ENCODE measurements at regions not wholly inside any gene's neighbourhood (a gene's known extent, or its start where the extent isn't known, plus 50 kb on each side); places are given as distances from the start of the nearest gene placed in this dataset.

DNA sequence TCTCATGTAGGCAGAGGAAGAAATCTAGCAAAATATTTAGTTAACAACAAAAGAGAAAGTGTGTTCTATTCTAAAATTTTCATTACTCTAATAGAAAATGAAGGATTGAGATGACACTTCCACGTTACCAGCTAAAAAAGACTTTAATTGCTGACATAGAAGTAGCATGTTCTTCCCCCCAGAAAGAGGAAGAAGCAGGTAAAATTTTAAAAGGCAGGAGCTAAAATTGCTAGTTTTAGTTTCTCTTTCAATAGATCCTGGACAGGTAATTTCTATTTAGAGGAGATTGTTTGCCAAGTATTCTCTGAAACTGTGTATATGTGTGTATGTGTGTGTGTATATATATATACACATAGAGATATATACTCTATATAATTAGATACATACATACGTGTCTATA, 248.1 kb upstream of the FMN2 start:
- TF ChIP-seq POLR2A (IDR thresholded peaks at IDR 0.05), result no peak
- TF ChIP-seq, protein P1, sequence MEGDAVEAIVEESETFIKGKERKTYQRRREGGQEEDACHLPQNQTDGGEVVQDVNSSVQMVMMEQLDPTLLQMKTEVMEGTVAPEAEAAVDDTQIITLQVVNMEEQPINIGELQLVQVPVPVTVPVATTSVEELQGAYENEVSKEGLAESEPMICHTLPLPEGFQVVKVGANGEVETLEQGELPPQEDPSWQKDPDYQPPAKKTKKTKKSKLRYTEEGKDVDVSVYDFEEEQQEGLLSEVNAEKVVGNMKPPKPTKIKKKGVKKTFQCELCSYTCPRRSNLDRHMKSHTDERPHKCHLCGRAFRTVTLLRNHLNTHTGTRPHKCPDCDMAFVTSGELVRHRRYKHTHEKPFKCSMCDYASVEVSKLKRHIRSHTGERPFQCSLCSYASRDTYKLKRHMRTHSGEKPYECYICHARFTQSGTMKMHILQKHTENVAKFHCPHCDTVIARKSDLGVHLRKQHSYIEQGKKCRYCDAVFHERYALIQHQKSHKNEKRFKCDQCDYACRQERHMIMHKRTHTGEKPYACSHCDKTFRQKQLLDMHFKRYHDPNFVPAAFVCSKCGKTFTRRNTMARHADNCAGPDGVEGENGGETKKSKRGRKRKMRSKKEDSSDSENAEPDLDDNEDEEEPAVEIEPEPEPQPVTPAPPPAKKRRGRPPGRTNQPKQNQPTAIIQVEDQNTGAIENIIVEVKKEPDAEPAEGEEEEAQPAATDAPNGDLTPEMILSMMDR (IDR thresholded peaks at IDR 0.05), result no peak
- no peak for TF ChIP-seq POLR2AphosphoS5 (IDR thresholded peaks at IDR 0.05)
- no peak for TF ChIP-seq EP300 (IDR thresholded peaks at IDR 0.05)
- no peak for ATAC-seq
- H3K4me3 ChIP-seq, result no peak overlapping the region
- H3K27me3 ChIP-seq, result no peaks in the 10 kb centered on the region
- WGBS, 2 donors (ENCODE audit: low coverage in 1 of 2), result 68 to 83% methylated on average over 2 of the region's 2 CpGs
- no peaks in the 10 kb centered on the region for H3K4me1 ChIP-seq
- H3K36me3 ChIP-seq, result no peaks in the 10 kb centered on the region
- no peak overlapping the region for H3K27ac ChIP-seq
- H3K9me3 ChIP-seq, result no peaks in the 10 kb centered on the region

DNA sequence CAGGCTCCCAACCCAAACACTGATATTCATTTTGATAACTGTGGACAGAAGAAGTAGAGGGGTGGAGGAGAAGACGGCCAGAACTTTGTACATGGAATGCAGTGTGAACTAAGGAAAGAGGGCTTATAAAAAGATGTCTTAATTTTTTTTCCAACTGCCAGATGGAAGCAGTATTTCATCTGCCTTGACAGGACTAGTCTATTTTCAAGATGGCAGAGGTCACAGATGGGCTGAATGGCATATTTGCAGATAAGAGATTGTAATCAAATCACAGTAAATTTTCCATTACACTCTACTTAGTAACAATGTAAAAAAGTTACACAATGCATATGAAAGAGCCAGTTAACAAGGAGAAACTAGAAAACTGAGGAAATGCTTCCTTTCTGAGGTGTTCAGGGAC, 246.8 kb upstream of the FMN2 start:
- TF ChIP-seq POLR2A (IDR thresholded peaks at IDR 0.05), result no peak
- TF ChIP-seq POLR2AphosphoS5 (IDR thresholded peaks at IDR 0.05), result no peak
- no peak for TF ChIP-seq EP300 (IDR thresholded peaks at IDR 0.05)
- TF ChIP-seq, protein P1 (IDR thresholded peaks at IDR 0.05), result no peak
- Histone ChIP-seq H3K4me3 (no peak overlapping the region), H3K36me3 (no peaks in the 10 kb centered on the region), H3K4me1 (no peaks in the 10 kb centered on the region), H3K27ac (no peak overlapping the region), H3K9me3 (no peaks in the 10 kb centered on the region), H3K27me3 (no peaks in the 10 kb centered on the region)
- WGBS, 2 donors (ENCODE audit: low coverage in 1 of 2), result 55 to 67% methylated on average over 1 of the region's 1 CpG
- ATAC-seq, result no peak

DNA sequence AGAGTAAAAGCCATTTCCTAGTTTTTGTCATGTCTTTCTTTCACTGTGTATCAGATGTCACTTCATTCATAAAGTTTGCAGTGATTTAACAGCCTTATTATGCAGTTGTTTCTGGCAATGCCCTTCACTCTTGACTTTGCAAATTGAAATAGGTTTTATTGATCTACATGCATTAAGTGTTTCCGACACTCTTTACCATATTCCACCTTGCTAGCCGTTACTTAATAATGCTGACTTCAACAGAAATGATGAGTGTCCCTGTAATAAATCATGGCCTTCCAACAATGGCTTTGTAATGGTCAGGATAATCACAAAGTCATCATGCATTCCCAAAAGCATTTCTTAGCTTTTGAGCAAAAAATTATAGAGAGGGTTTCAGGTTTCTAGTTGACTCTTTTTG, 236.8 kb upstream of the FMN2 start:
- H3K27me3 ChIP-seq, result no peaks in the 10 kb centered on the region
- 93 to 100% methylated on average over 2 of the region's 2 CpGs for WGBS, 2 donors (ENCODE audit: low coverage in 1 of 2)
- TF ChIP-seq POLR2A (IDR thresholded peaks at IDR 0.05) (no peak), EP300 (IDR thresholded peaks at IDR 0.05) (no peak), POLR2AphosphoS5 (IDR thresholded peaks at IDR 0.05) (no peak)
- TF ChIP-seq, protein P1 (IDR thresholded peaks at IDR 0.05), result no peak

DNA sequence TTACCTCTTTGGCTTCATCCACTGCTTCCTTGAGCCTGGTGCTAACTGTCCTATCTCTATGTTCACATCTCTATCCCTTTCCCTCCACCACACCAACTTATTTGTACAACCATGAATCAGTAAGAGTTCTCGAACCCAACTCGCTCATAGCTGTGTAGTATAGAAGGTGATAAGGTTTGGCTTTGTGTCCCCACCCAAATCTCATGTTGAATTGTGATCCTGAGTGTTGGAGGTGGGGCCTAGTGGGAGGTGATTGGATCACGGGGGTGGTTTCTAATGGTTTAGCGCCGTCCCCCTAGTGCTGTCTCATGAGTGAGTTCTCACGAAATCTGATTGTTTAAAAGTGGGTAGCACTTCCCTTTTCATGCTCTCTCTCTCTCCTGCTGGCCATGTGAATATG, 235.6 kb upstream of the FMN2 start:
- Histone ChIP-seq H3K4me1 (peaks cover 0 to 8% (median 0%) of the 10 kb centered on the region in 3 donors), H3K27me3 (no peaks in the 10 kb centered on the region), H3K4me3 (no peak overlapping the region), H3K9me3 (no peaks in the 10 kb centered on the region), H3K27ac (no peak overlapping the region), H3K36me3 (no peaks in the 10 kb centered on the region)
- WGBS, 2 donors (ENCODE audit: low coverage in 1 of 2), result 66 to 80% methylated on average over 4 to 6 of the region's 6 CpGs
- TF ChIP-seq, protein P1 (IDR thresholded peaks at IDR 0.05), result no peak
- TF ChIP-seq POLR2A (IDR thresholded peaks at IDR 0.05), result no peak
- TF ChIP-seq EP300 (IDR thresholded peaks at IDR 0.05), result no peak
- TF ChIP-seq POLR2AphosphoS5 (IDR thresholded peaks at IDR 0.05), result no peak
- ATAC-seq, result no peak

More for the DNA sequence above, 236.8 kb upstream of the FMN2 start:
- no peak overlapping the region for H3K27ac ChIP-seq
- no peaks in the 10 kb centered on the region for H3K36me3 ChIP-seq
- no peaks in the 10 kb centered on the region for H3K9me3 ChIP-seq
- peaks cover 0 to 8% (median 0%) of the 10 kb centered on the region in 3 donors for H3K4me1 ChIP-seq
- no peak for ATAC-seq
- H3K4me3 ChIP-seq, result no peak overlapping the region

DNA sequence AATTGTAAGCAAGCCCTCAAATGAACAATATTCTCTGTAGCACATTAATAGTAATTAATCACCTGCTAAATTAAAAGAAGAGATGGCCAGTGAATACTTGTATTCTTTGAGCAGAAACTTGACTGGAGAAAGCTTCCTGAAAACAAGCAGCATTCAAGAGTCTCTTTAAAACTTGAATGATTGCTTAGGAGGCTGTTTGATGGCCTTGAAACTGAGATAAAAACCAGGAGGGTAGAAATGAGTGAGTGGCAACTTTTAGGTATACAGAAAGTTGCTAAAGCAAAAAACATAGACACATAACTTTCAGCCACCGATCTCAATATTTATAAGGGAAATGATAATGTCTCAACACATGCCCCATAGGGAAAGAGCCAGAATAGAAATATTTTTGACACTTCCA, 234.8 kb upstream of the FMN2 start:
- TF ChIP-seq, protein P1 (IDR thresholded peaks at IDR 0.05), result no peak
- TF ChIP-seq POLR2AphosphoS5 (IDR thresholded peaks at IDR 0.05) (no peak), EP300 (IDR thresholded peaks at IDR 0.05) (no peak), POLR2A (IDR thresholded peaks at IDR 0.05) (no peak)
- WGBS, 2 donors (ENCODE audit: low coverage in 1 of 2), result 67 to 71% methylated on average over 1 of the region's 1 CpG
- Histone ChIP-seq H3K27ac (no peak overlapping the region), H3K4me1 (peaks cover 0 to 8% (median 0%) of the 10 kb centered on the region in 3 donors), H3K9me3 (no peaks in the 10 kb centered on the region), H3K27me3 (no peaks in the 10 kb centered on the region), H3K4me3 (no peak overlapping the region), H3K36me3 (no peaks in the 10 kb centered on the region)
- ATAC-seq, result no peak
